SHP77 (cell line): ENCODE measurements at regions not wholly inside any gene's neighbourhood (a gene's known extent, or its start where the extent isn't known, plus 50 kb on each side); places are given as distances from the start of the nearest gene placed in this dataset.

Experiments used
- DNase-seq, 2 experiments: peaks; one replicate each; lab custom pipeline; 2025; lab: John Stamatoyannopoulos, UW

DNA sequence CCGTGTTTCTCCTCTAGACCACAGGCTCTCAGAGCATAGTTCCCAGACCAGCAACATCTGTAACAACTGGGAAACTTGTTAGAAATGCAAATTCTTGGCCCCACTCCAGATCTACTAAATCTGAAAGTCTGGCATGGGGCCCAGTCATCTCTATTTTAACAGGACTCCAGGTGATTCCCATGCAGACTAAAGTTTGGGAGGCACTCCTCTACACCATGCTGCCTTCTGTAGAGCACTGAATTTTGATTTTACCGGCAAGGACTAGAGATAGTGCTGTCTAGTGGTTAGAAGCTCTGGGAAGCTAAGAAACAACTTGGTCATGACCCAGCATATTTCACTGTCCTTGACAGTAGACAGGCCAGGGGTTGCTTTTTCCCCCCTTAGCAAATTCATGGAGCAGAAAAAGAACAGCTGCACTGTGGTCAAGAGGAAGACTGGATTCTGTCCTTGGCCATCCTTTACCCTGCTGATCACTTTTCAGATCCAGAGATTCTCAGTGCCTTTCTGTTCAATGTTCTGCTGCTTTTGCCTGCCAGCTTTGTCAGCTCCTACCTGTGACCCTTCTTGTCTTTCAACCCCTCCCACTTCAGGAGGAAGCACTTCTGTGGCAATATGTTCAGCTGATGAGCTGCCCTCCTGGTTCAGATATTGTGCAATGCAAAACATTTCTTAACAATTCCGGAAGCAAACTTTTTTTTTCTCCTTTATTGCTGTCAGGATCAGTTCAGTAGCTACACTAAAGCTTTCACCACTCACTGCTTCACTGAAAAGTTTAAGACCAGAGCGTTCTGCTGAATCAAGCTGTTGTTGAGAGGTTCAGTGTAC, 133.8 kb upstream of the NUDT4 start:
- DNase-seq = no peak

GRCh38 chr12:93244514-93245077, 133.1 kb upstream of the NUDT4 start:
- no peak for DNase-seq

- DNase-seq = no peak
Measured at GRCh38 chr12:93245543-93245942, 132.2 kb upstream of the NUDT4 start.

DNA sequence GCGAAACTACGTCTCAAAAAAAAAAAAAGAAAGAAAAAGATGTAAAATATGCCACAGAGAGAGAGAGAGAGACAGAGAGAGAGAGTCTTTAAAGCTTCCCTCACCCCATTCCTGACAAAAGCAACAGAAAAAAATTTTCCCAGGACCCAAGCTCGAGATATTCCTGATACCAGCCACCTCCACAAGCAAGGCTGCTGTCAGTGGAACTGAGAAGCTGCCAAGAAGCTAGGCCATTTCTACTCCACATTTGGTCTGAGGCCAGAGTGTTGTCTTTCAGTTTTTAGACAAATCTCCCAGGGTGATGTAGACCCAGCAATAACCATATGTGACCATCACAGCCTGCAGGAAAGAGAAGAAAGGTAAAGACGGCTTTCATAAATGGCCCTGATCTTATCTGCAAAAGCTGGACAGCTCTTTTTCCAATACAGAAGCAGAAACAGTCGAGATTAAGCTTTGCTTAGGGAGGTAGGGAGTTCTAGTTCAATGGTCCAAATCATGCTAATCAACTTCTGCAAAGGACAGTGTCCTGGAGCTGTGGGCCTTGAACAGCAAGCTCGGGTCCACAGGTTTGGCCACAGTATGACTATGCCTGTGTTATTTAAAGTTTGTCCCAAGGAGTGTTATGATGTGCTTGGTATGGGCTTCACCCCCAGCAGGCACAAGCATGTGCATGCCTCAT, 130.3 kb upstream of the NUDT4 start:
- no peak for DNase-seq

DNA sequence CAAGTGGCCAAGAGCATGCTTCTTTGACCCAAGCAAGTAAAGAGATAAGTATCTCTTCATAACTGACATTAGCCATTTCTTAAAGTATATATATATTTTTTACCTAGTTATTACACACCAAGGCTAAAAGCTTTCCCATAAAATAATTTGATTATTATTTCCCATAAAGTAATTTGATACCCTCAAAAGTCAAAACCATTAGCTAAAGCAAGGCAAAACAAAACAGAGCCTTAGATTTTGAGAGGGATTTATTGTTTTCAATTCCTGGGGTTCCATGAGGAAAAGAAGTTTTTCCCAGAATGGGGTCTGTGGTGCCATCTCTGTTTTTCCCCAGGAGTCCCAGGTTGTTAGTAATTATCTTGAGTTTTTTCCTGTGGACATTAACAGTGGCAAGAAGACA, 125.5 kb upstream of the NUDT4 start:
- DNase-seq = no peak

DNA sequence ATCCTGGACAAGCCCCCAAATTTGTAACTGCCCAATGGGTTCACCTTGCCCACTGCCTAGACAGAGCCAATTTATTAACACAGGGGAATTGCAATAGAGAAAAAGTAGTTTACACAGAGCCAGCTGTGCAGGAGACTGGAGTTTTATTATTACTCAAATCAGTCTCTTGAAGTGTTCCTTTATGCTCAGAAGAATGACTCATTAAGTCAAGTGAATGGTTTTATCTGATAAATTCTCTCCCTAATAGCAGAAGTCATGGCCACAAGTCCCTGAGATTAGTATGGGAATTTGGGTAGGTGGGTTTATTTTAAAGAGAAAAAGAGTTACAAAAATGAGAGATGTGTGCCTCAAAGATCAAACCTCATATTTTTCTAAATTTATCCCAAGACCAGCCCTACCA, 122.8 kb upstream of the NUDT4 start:
- DNase-seq = no peak

GRCh38 chr12:93256256-93256969, 121.3 kb upstream of the NUDT4 start:
- DNase-seq = no peak

DNA sequence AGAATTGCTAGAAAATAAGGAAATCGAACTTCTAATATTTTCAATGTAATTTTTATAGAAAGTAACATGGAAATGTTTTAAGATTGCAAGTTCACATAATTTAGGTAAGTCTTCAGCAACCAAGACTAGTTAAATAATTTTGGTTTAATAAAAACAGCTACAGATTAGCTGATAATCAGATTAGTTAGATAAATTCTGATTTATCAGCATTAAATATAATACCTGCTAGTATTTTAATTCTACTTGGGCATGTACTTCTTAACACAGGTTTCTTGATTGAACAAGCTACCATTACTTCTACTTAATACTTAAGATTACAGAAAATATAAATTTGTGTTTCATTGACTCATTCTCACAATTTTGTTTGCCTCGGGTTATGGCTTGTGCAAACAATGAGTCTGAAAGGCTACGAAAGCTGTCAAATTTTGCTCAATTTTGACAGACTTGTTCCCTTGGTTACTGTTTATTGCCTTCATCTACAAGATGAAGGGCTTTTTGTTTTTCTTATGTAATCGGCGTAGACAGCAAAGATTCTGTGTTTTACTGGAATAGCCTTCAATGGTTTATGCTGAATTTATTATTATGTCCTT, 116.1 kb upstream of the NUDT4 start:
- no peak for DNase-seq

- DNase-seq = no peak
Measured at GRCh38 chr12:93272997-93273396, 104.7 kb upstream of the NUDT4 start.

- no peak for DNase-seq
Measured at GRCh38 chr12:93273834-93274564, 103.7 kb upstream of the NUDT4 start.

DNA sequence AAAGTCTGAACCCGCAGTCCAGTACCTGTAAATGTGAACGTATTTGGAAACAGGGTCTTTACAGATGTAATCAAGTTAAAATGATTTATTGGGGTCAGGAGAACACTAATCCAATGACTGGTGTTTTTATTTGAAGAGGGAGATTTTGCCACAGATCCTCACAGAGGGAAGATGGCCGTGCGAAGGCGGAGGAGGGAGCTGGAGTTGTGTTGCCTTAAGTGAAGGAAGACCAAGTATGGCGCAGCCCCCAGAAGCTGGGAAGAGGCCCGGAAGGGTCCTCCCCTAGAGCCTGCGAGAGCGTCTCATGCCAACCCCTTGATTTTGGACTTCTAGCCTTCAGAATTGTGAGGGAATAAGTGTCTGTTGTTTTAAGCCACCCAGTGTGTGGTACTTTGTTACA, 102.8 kb upstream of the NUDT4 start:
- no peak for DNase-seq

- no peak for DNase-seq
Measured at GRCh38 chr12:93275589-93275988, 102.1 kb upstream of the NUDT4 start.

DNA sequence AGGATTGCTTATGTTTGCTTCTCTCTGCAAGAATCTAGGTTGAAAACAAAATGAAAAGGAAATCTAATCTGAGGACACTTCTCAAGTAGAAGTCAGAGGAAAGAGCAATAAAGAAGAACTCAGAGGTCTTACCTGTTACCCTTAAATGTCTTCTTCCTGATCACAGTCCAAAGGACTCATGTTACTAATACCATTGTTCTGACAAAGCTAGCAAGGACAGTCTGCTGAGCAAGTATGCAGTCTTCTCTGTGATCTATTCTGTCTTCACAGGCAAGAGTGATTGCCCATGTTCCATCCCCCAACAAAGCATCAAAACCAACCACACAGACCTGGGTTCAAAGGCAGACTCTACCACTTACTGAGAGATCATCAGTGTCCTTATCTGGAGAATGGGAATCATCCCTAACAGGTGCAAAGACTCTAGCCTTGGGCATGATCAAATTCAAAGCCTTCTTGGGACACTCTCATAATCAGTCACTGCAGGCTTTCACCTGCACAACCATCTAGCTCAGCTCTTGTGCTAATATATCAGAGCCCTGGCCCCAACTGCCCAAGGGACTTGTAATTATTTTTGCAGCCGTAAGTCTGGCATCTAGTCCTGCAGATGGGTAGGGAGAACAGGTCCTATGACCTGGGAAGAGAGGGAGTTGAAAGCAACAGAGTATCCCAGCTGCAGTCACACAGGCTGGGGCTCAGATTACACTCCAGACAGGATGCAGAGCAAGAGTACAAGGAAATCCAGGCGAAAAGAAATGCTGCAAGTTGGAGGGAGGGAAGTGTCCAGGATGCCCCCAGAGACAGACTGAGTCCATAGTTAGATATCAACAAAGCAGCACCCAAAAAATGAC, 97.9 kb upstream of the NUDT4 start:
- no peak for DNase-seq

DNA sequence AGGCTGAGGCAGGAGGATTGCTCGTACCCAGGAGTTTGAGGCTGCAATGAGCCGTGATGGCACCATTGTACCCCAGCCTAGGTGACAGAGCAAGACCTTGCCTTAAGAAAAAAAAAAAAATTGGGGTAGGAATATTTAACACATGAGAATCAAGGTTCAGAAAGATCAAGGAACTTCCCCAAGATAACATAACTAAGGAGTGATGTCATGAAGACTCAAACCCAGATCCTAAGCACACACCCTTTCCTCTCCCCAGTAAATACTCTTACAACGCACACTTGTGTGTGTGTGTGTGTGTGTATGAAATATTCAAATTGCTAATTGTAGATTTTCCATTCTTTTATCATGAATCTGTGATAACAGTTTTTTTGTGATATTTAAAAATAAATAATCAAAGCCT, 90.6 kb upstream of the NUDT4 start:
- no peak for DNase-seq

DNA sequence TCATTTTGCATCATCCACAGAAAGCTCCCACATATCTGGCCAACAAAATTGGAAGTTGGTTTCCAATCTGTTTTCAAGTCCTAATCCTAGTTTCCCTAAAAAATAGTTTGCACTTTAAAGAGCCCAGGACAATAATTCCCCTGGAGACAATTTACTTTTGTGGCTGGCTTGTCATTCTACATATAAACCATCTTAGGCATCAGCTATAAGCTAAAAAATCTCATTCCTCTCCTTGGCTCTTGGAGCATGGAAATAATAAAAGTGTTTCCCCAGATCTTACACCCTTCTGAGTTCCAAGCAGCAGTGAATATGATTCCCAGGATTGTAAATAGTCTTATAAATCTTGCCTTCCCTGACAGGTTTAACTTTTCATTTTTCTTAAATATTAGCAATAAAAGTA, 89.1 kb upstream of the NUDT4 start:
- no peak for DNase-seq

GRCh38 chr12:93290391-93290790, 87.3 kb upstream of the NUDT4 start:
- no peak for DNase-seq

- DNase-seq = no peak
Measured at GRCh38 chr12:93292213-93292612, 85.5 kb upstream of the NUDT4 start.

DNA sequence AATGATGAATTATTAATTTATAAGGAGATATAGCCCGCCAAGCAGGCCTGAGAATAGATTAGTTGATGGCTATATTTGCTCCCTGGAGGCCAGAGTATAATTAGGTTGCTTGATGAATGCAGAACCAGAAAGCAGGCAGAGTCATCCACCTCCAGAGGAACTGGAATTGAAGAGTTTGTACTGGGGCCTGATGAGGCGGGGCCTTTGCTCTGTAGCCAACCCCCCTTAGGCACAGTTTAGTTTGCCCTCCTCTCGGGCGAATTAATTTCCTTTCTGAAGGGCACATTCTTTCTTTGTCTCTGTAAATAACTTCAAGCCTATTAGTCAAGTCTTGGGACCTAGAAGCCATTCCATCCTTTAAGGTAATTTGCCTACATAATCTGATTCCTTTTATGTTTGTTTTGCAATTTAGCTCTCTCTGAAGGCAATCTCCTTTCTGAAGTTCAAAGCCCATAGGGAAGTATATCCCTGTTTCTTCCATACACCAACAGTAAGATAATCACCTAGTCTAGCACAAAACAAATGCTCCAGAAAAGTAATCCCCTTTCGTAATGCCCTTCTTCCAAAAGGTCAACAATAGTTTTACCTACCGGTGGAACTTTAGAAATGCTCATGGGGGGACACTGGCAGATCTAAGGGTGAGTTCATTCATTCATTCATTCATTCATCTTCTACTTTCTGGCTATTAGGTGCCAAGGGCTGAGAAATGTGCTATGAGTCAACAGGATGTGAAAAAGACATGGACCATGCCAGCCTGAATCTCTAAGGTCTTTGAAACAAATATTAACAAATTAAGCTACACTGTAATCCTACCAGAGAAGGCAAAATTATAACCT, 84.8 kb upstream of the NUDT4 start:
- no peak for DNase-seq

DNA sequence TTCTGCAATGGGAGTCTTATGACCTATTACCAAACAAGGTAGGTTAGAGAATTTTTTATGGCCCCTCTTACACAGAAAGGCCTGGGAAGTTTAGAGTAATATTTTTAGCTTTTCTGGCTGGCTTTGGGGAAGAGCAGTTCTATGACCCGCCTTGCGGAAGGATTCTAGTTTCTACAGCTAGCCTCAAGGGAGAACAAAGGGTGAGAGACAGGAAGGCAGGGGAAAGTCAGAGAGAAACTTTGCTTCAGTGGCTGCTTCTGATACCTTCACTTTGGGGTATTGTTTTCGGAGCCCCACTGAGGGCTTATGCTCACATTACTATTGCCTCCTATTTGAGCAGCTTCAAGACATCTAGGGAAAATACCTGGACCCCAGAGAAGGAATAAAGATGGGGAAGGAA, 80.7 kb upstream of the NUDT4 start:
- DNase-seq = no peak

- DNase-seq = no peak
Measured at GRCh38 chr12:93297536-93297935, 80.2 kb upstream of the NUDT4 start.
